GM19324 (cell line): ENCODE measurements at regions not wholly inside any gene's neighbourhood (a gene's known extent, or its start where the extent isn't known, plus 50 kb on each side); places are given as distances from the start of the nearest gene placed in this dataset.

ENCODE experiments used
- ATAC-seq: cut with Tn5 transposase; IDR thresholded peaks from one replicate; pipeline ENCODE4 v1.9.1; 2021; ENCODE audit warnings: mild to moderate bottlenecking, moderate library complexity; ENCODE audit not compliant: unreplicated experiment, low FRiP score

DNA sequence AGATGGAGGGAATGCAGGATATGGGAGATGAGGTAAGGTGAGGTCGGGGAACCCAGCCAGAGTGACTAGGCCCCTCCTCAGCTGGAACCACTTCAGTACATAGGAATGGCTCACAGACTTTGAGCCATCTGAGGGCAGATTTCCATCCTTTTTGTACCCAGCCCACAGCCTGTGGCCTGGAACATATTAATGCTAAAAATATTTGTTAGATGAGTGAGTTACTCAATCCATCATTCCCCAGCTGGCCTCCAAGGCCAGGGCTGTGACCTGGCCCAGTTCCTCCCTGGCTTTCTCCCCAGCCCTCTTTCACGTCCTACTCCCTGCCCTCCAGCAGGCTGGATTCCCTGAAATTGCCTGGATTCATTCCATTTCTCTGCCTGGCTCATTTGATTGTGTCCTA, 57.2 kb upstream of the PRDM11 start:
- no peak for ATAC-seq

DNA sequence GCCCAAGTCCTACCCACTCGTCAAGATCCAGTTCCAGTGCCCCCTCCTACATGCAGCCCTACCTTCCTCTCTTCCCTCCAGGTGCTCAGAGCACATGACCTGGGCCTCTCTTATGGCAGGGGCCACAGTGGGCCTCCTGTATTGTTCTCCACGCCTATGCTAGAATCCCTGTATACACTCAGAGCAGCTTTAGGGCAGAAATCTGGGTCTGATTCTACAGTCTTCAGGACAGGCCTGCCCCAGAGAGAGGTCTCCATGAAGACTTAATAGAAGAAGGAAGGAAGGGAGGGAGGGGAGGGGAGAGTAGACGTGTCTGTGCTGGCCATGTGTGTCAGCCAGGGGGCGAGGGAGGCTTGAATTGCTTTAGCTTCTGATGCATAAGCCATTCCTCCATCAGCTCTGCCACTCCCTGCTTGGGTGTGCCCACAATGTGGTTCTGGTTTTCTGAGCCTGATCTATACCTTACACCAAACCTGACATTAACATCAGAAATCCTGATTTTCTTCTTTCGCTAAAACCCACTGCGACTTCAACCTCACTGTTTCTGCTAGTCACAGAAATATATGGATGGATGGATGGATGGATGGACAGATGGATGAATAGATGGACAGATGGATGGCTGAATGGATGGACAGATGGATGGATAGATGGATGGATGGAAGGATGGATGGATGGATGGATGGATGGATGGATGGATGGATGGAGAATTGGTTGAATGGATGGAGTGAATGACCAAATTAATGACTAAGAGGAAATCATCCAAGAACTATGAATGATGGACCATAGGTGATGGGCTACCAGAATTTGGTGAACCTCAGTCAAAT, 56.6 kb upstream of the PRDM11 start:
- ATAC-seq = no peak

DNA sequence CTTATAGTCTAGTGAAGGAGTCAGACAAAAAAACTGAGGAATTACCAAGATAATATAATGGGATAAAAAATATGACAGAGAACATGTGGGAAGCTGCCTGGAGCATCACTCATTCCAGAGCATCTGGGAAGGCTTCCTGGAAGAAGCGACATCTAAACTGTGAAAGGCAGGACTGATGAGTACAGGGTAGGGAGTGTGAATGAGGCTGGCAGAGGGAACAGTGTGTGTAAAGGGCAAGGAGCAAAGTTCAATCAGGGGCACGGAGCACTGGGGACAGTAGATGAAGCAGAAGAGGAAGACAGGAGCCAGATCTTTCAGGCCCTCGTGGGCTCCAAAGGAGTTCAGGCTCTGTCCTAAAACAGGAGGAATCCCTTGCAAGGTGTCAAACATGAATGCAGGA, 55.8 kb upstream of the PRDM11 start:
- ATAC-seq = no peak

DNA sequence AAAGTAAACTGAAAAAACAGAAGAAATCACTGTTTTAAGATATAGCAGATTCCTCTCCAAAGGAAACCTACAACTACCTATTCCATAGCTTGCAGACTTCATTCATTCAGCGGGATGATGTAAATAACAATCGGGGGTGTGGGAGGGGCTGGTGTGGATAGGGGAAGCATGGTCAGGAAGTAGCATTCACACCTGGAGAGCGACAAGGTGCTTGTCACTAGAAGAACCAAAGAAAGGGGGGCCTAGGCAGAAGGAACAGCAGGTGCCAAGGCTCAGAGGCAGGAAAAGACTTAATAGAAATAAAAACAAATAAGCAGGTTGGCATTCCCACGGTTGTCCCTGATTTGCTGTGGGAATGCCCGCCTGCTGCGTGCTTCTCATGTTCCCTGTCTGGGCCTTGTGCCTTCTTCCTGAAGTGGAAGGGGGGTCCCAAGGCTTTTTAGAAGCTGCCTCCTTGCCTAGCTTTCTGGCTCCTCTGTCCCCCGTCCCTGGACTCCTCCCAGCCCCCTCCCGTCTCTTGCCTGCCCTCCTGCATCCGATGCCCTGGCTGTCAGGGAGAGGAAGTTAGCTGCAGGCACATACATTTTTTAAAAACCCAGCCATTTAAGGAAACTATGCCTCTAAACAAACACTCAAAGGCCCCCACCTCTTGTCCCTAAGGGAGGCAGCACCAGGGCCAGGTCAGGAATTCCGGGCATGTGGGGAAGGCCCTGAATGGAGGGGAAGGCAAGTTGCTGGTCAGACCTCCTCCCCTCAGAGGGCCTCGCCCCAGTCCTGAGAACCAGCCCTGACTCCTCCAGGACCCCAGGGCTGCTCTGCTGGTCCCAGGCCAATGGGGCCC, 54.7 kb upstream of the PRDM11 start:
- ATAC-seq = no peak

DNA sequence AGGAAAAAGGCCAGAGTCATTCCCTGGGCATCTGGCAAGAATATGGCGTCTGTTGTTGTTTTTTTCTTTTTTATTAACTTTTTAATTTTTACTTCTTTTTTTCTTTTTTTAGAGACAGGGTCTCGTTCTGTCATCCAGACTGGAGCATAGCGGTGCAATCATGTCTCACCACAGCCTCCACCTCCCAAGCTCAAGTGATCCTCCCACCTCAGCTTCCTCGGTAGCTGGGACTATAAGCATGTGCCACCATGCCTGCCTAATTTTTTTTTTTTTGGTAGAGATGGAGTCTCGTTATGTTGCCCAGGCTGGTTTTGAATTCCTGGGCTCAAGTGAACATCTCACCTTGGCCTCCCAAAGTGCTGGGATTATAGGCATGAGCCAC, 54.0 kb upstream of the PRDM11 start:
- no peak for ATAC-seq

DNA sequence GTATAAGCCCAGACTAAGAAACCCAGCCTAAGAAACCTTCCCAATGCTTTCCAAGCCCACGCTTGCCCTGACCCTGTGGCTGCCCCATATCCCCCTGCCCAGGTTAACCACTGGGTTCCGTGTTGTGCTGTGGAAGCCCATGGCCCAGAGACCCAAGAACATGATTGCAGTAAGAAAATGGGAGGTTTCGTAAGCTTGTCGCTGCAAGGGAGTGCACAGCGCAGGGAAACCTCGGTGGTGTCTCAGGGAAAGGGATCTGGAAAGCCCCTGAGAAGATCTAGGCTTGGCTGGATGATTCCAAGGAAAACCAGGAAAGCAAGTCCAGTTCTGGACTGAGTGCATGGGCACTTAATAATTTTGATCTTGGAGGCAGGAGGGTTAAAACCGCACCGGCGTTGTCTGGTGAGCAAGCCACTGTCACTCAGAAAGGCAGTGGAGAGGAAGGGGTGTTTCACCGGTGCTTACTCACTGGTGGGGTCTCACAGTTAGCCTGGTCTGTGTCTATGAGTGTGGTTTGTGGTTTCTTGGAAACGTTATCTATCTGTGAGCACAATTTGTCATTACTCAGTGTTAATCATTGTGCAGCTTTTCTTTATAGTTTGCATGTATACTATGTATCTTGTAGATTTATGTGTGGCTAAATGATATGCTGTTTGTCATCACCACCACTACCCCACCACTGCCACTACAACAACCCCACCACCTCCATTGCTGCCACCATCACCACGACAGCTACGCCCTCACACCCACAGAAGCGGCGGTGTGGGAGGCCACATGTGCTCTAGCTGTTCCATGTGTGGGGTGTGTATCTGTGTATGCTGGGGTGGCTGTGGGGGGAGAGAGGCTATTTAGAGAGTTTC, 53.3 kb upstream of the PRDM11 start:
- ATAC-seq = no peak

DNA sequence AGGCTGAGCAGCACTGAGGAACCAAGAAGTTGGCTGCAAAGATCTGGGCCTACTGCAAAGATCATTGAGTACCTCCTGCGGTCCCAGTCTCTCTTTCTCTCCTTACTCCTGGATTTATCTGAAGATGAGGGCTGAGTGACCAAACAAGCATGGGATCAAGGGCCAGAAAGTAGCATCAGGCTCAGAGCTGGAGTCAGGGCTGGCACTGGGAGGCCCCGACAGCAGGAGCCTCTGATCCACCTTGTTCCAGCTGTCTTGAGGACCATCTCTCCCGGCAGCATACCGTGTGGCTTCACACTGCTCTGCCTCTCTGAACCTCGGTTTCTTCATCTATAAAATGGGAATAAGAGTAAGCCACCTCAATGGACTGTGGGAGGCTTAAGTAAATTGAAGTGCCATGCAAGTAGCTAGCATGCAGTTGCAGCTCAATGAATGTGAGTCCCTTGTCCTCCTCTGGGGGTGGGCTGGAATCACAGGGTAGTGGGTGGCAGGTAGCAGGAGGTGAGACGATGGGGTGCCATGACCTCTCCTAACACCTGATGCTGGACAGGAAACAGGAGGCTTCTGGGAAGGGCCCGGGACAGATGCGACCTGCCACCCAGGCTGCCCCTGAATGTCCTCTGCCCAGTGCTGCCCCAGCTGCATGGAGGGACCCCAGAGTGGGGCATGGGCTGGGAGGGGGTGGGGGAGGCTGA, 52.5 kb upstream of the PRDM11 start:
- ATAC-seq = no peak

DNA sequence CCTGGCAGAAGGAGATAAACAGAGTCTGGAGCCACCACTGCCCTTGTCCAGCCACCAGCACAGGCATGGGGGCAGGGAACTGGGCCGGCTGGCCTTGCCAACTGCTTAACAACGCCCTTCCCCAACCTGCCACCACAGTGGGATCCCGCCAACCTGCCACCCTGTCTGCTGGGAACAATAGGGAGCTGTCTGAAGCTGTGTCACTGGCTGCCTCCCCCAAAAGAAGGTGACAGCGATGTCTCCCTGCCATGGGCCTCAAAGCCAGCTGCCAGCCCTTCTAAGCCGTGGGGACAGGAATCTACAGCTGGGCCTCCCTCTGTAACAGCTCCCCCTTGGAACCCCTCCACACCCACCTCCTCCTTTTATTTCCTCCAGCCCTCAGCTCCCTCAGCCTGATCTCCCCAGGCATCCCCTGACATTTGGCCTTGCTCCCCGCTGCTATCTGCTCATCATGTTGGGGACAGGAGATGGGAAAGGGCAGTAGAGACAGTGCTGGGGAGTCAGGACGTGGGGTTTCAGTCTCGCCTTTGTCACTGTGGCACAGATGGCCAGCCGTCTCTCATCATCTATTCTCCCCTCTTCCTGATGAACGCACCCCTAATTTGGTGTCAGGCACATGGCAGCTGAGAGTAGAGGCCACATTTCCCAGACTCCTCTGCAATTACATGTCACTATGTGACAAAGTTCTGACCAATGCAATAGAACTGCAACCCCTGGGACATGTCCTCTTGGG, 51.3 kb upstream of the PRDM11 start:
- no peak for ATAC-seq

DNA sequence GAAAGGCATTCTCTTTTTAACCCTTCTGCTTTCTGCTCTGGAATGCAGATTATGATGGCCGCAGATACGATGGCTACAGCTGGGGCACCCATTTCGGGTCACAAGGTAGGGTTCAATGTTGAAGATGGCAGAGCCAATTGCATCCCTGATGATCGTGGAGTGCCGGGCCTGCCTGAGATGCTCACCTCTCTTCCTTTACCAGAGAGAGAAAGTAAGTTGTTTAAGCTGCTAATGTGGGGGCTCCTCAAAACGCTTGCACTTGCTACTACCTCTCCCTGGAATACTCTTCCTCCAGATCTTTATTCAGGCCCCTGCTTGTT, 50.8 kb upstream of the PRDM11 start:
- no peak for ATAC-seq

DNA sequence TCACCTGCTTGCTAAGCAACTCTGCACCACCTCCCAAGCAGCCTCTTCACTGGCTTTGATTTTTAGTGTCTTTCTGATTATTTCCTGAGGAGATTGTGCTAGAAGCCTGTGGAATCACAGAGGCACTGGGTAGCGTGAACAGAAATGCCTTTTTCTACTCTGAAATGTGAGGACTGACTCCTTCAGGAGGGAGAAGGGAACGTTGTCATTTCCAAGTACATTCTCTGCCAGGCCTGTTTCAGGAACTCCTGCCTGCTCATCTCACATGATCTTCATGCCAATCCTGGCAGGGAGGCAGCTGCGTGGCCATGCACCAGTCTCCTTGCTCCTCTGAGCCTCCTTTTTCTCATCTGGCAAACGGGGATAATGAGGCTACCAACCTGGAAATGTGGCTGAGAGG, 49.8 kb upstream of the PRDM11 start:
- no peak for ATAC-seq
